Naive thymus-derived CD8-positive, alpha-beta T cell (primary cell): ENCODE measurements at regions not wholly inside any gene's neighbourhood (a gene's known extent, or its start where the extent isn't known, plus 50 kb on each side); places are given as distances from the start of the nearest gene placed in this dataset.
A peak's percentile ranks its signal among the peaks of the same experiment; 100 is the strongest.
"Not testable (repeated sequence)": the region's sequence is repeated elsewhere in the genome, so short reads cannot be mapped to it uniquely, and the experiment has no call there.

Experiments used
- ATAC-seq, 2 donors: fragments of 150-1000 bp; cut with Tn5 transposase in 1 of 2; sonication (Bioruptor Pico), chemical (Tn5 transposase) in 1 of 2; 1 replicate in 1 of 2; 2 replicates in 1 of 2; pipeline ENCODE4 v1.10.0; 2021; ENCODE audit warnings: mild to moderate bottlenecking in 2 of 2, moderate library complexity in 2 of 2
- POLR2A ChIA-PET: fragments of 350-600 bp; sonication (Branson Sonifier 250); formaldehyde crosslinking; loops from one replicate; lab custom pipeline; 2021; ENCODE audit warnings: antibody characterized with exemption; lab: Charles Lee
- DNase-seq, 10 donors: peaks; one replicate each; pipeline versions ENCODE4 v3.0.0 to v3.0.0-alpha.2; 2020 to 2022
- H3K27ac Mint-ChIP-seq, 10 donors: one replicate each; pipeline ENCODE4 v1.8.0; 2020 to 2022; ENCODE audit warnings: mild to moderate bottlenecking in 10 of 10, mixed read lengths in 10 of 10, moderate library complexity in 4 of 10, inconsistent platforms in 1 of 10
- H3K27me3 Mint-ChIP-seq, 5 donors: one replicate each; pipeline ENCODE4 v1.8.0; 2021 to 2022; ENCODE audit warnings: mixed read lengths in 5 of 5
- H3K36me3 Mint-ChIP-seq, 3 donors: one replicate each; pipeline ENCODE4 v1.8.0; 2020 to 2022; ENCODE audit warnings: mixed read lengths in 3 of 3, mild to moderate bottlenecking in 2 of 3, inconsistent platforms in 1 of 3
- H3K4me1 Mint-ChIP-seq, 4 donors: one replicate each; pipeline ENCODE4 v1.8.0; 2021 to 2022; ENCODE audit warnings: mixed read lengths in 4 of 4
- H3K4me3 Mint-ChIP-seq, 10 donors: one replicate each; pipeline ENCODE4 v1.8.0; 2020 to 2022; ENCODE audit warnings: mild to moderate bottlenecking in 10 of 10, mixed read lengths in 10 of 10, moderate library complexity in 6 of 10, inconsistent platforms in 1 of 10
- H3K9me3 Mint-ChIP-seq, 9 donors: one replicate each; pipeline ENCODE4 v1.8.0; 2020 to 2022; ENCODE audit warnings: mixed read lengths in 9 of 9, mild to moderate bottlenecking in 3 of 9, inconsistent platforms in 1 of 9, moderate library complexity in 1 of 9

- H3K4me3 Mint-ChIP-seq, POLR2A ChIA-PET, ATAC-seq, DNase-seq, H3K27me3 Mint-ChIP-seq, H3K4me1 Mint-ChIP-seq, H3K27ac Mint-ChIP-seq: not testable (repeated sequence)
- peaks cover 0 to 57% (median 24%) of the 10 kb centered on the region in 9 donors for H3K9me3 Mint-ChIP-seq
- H3K36me3 Mint-ChIP-seq = peaks cover 0 to 15% (median 0%) of the 10 kb centered on the region in 3 donors
Observed at GRCh38 chr9:65424437-65424984, 139.5 kb upstream of the FOXD4L5 start.

- POLR2A ChIA-PET, H3K27me3 Mint-ChIP-seq, ATAC-seq, H3K4me1 Mint-ChIP-seq, DNase-seq, H3K27ac Mint-ChIP-seq: not testable (repeated sequence)
- peak overlapping the region in 1 of 10 donors; percentile 48 for H3K4me3 Mint-ChIP-seq
- peaks cover 0 to 21% (median 0%) of the 10 kb centered on the region in 3 donors for H3K36me3 Mint-ChIP-seq
- H3K9me3 Mint-ChIP-seq = peaks cover 0 to 61% (median 31%) of the 10 kb centered on the region in 9 donors
Observed at GRCh38 chr9:65423691-65424436, 138.9 kb upstream of the FOXD4L5 start.

GRCh38 chr9:65422966-65423690 lies 138.1 kb upstream of the FOXD4L5 start:
- Mint-ChIP-seq H3K9me3 (peaks cover 0 to 68% (median 31%) of the 10 kb centered on the region in 9 donors), H3K36me3 (peaks cover 0 to 29% (median 0%) of the 10 kb centered on the region in 3 donors)
- H3K27ac Mint-ChIP-seq, POLR2A ChIA-PET, DNase-seq, H3K4me3 Mint-ChIP-seq, ATAC-seq, H3K4me1 Mint-ChIP-seq, H3K27me3 Mint-ChIP-seq: not testable (repeated sequence)

- DNase-seq, ATAC-seq, H3K4me1 Mint-ChIP-seq, H3K27ac Mint-ChIP-seq, H3K4me3 Mint-ChIP-seq, H3K27me3 Mint-ChIP-seq, POLR2A ChIA-PET: not testable (repeated sequence)
- peaks cover 0 to 31% (median 0%) of the 10 kb centered on the region in 3 donors for H3K36me3 Mint-ChIP-seq
- H3K9me3 Mint-ChIP-seq = peaks cover 0 to 69% (median 31%) of the 10 kb centered on the region in 9 donors
Observed at GRCh38 chr9:65421486-65421885, 136.5 kb upstream of the FOXD4L5 start.

GRCh38 chr9:65420771-65421170 lies 135.8 kb upstream of the FOXD4L5 start:
- H3K27ac Mint-ChIP-seq = no peak overlapping the region
- no peaks in the 10 kb centered on the region for H3K27me3 Mint-ChIP-seq
- POLR2A ChIA-PET = no interaction called here
- no peak overlapping the region for H3K4me3 Mint-ChIP-seq
- H3K9me3 Mint-ChIP-seq = peaks cover 0 to 65% (median 30%) of the 10 kb centered on the region in 9 donors
- no peak for ATAC-seq
- peaks cover 0 to 9% (median 4%) of the 10 kb centered on the region in 4 donors for H3K4me1 Mint-ChIP-seq
- no peak for DNase-seq
- H3K36me3 Mint-ChIP-seq = peaks cover 0 to 30% (median 0%) of the 10 kb centered on the region in 3 donors

GRCh38 chr9:65418966-65419365 lies 134.0 kb upstream of the FOXD4L5 start:
- DNase-seq, ATAC-seq, H3K4me3 Mint-ChIP-seq, POLR2A ChIA-PET, H3K27me3 Mint-ChIP-seq, H3K4me1 Mint-ChIP-seq, H3K27ac Mint-ChIP-seq: not testable (repeated sequence)
- Mint-ChIP-seq H3K9me3 (peaks cover 0 to 61% (median 37%) of the 10 kb centered on the region in 9 donors), H3K36me3 (peaks cover 0 to 31% (median 0%) of the 10 kb centered on the region in 3 donors)

GRCh38 chr9:65416948-65417347 lies 131.9 kb upstream of the FOXD4L5 start:
- H3K27ac Mint-ChIP-seq, H3K4me3 Mint-ChIP-seq, ATAC-seq, POLR2A ChIA-PET, H3K27me3 Mint-ChIP-seq, DNase-seq, H3K4me1 Mint-ChIP-seq: not testable (repeated sequence)
- Mint-ChIP-seq H3K9me3 (peaks cover 0 to 64% (median 36%) of the 10 kb centered on the region in 9 donors), H3K36me3 (peaks cover 0 to 32% (median 0%) of the 10 kb centered on the region in 3 donors)

- H3K27ac Mint-ChIP-seq, H3K27me3 Mint-ChIP-seq, H3K4me1 Mint-ChIP-seq, DNase-seq, ATAC-seq, H3K4me3 Mint-ChIP-seq, POLR2A ChIA-PET: not testable (repeated sequence)
- H3K36me3 Mint-ChIP-seq = peaks cover 0 to 25% (median 0%) of the 10 kb centered on the region in 3 donors
- H3K9me3 Mint-ChIP-seq = peaks cover 0 to 62% (median 27%) of the 10 kb centered on the region in 9 donors
Observed at GRCh38 chr9:65414249-65414648, 129.2 kb upstream of the FOXD4L5 start.

GRCh38 chr9:65413371-65413770 lies 128.4 kb upstream of the FOXD4L5 start:
- H3K4me3 Mint-ChIP-seq, H3K4me1 Mint-ChIP-seq, H3K27me3 Mint-ChIP-seq, H3K27ac Mint-ChIP-seq, DNase-seq, ATAC-seq, POLR2A ChIA-PET: not testable (repeated sequence)
- Mint-ChIP-seq H3K36me3 (peaks cover 0 to 16% (median 0%) of the 10 kb centered on the region in 3 donors), H3K9me3 (peaks cover 0 to 61% (median 21%) of the 10 kb centered on the region in 9 donors)

- Mint-ChIP-seq H3K4me1 (peaks cover 0 to 2% (median 0%) of the 10 kb centered on the region in 4 donors), H3K27me3 (peaks cover 0 to 2% (median 0%) of the 10 kb centered on the region in 5 donors), H3K27ac (no peak overlapping the region), H3K36me3 (peaks cover 0 to 16% (median 0%) of the 10 kb centered on the region in 3 donors), H3K9me3 (peaks cover 0 to 66% (median 26%) of the 10 kb centered on the region in 9 donors), H3K4me3 (no peak overlapping the region)
- POLR2A ChIA-PET = no interaction called here
- DNase-seq (no peak), ATAC-seq (no peak)
Observed at GRCh38 chr9:65411901-65412300, 126.9 kb upstream of the FOXD4L5 start.

- Mint-ChIP-seq H3K27ac (peak overlapping the region in 1 of 10 donors; percentile 46), H3K4me3 (no peak overlapping the region), H3K4me1 (peaks cover 0 to 2% (median 0%) of the 10 kb centered on the region in 4 donors), H3K9me3 (peaks cover 0 to 66% (median 26%) of the 10 kb centered on the region in 9 donors), H3K36me3 (peaks cover 0 to 16% (median 0%) of the 10 kb centered on the region in 3 donors), H3K27me3 (peaks cover 0 to 2% (median 0%) of the 10 kb centered on the region in 5 donors)
- no peak for DNase-seq
- POLR2A ChIA-PET = no interaction called here
- no peak for ATAC-seq
Observed at GRCh38 chr9:65411336-65411735, 126.3 kb upstream of the FOXD4L5 start.

- DNase-seq = no peak
- H3K36me3 Mint-ChIP-seq = peaks cover 0 to 16% (median 0%) of the 10 kb centered on the region in 3 donors
- peaks cover 0 to 67% (median 27%) of the 10 kb centered on the region in 9 donors for H3K9me3 Mint-ChIP-seq
- no peak overlapping the region for H3K27ac Mint-ChIP-seq
- peaks cover 0 to 2% (median 0%) of the 10 kb centered on the region in 5 donors for H3K27me3 Mint-ChIP-seq
- no peak for ATAC-seq
- H3K4me3 Mint-ChIP-seq = no peak overlapping the region
- peaks cover 0 to 2% (median 0%) of the 10 kb centered on the region in 4 donors for H3K4me1 Mint-ChIP-seq
- POLR2A ChIA-PET = no interaction called here
Observed at GRCh38 chr9:65410926-65411325, 125.9 kb upstream of the FOXD4L5 start.
